AG04450 (cell line): ENCODE measurements at regions not wholly inside any gene's neighbourhood (a gene's known extent, or its start where the extent isn't known, plus 50 kb on each side); places are given as distances from the start of the nearest gene placed in this dataset.

ENCODE experiments used
- CTCF ChIA-PET: fragments of 300-600, 350-600 bp; formaldehyde crosslinking; extraction: SDS; loops from one replicate; lab custom pipeline; 2022; ENCODE audit warnings: antibody characterized with exemption, inconsistent platforms; lab: Charles Lee
- POLR2A ChIA-PET: fragments of 350-600 bp; formaldehyde crosslinking; extraction: SDS; loops from one replicate; lab custom pipeline; 2021; ENCODE audit warnings: antibody characterized with exemption, inconsistent platforms; lab: Yijun Ruan, JAX
- DNase-seq: peaks from one replicate; pipeline ENCODE4 v3.0.0-alpha.2; 2011; ENCODE audit warnings: low read depth, low spot score
- H3K27ac ChIP-seq: one replicate; pipeline ENCODE4 v1.5.1; 2012; ENCODE audit warnings: low read depth, low read length, control low read depth
- H3K27me3 ChIP-seq: one replicate; pipeline ENCODE4 v1.6.0; 2012; ENCODE audit warnings: low read length; ENCODE audit not compliant: control insufficient read depth, insufficient read depth
- H3K4me3 ChIP-seq: 2 replicates; pipeline ENCODE4 v1.5.1; 2011; ENCODE audit warnings: mild to moderate bottlenecking, low read depth, low read length, control low read depth
- H3K9me3 ChIP-seq: 2 replicates; pipeline ENCODE4 v1.5.1; 2012; ENCODE audit warnings: low read length; ENCODE audit not compliant: control insufficient read depth, insufficient read depth
- TF ChIP-seq, protein P1 (sequence below): IDR thresholded peaks from 2 replicates; pipeline ENCODE4 v1.5.1; 2011; ENCODE audit warnings: low read depth, low read length, control low read depth, inconsistent platforms

DNA sequence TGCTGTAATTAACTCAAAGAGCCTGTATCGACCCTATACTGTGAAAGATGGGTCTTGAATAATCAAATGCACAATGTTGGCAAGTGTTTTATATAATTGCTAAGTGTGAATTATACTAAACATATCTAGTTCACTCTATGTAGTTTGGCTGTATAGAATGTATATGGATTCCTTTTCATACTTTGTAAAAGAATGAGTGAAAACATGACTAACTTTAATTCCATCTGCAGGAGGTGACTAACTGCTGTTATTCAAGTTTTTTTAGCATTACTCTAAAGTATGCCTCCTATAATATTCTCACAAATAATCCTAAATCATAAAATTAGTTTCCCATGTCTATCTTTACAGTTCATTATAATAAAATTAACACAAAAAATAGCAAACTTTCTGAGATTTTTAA lies 394.0 kb upstream of the MON1B start:
- no peak for DNase-seq
- Histone ChIP-seq H3K9me3 (no peaks in the 10 kb centered on the region), H3K27ac (no peak overlapping the region), H3K4me3 (no peak overlapping the region), H3K27me3 (no peaks in the 10 kb centered on the region)
- TF ChIP-seq, protein P1, sequence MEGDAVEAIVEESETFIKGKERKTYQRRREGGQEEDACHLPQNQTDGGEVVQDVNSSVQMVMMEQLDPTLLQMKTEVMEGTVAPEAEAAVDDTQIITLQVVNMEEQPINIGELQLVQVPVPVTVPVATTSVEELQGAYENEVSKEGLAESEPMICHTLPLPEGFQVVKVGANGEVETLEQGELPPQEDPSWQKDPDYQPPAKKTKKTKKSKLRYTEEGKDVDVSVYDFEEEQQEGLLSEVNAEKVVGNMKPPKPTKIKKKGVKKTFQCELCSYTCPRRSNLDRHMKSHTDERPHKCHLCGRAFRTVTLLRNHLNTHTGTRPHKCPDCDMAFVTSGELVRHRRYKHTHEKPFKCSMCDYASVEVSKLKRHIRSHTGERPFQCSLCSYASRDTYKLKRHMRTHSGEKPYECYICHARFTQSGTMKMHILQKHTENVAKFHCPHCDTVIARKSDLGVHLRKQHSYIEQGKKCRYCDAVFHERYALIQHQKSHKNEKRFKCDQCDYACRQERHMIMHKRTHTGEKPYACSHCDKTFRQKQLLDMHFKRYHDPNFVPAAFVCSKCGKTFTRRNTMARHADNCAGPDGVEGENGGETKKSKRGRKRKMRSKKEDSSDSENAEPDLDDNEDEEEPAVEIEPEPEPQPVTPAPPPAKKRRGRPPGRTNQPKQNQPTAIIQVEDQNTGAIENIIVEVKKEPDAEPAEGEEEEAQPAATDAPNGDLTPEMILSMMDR, result no peak
- ChIA-PET CTCF (no interaction called here), POLR2A (interaction anchor here (0.7 kb wide), 1 partner anchor 234 kb away, joined by 4 read pairs; no protein-coding TSS in a partner anchor)

DNA sequence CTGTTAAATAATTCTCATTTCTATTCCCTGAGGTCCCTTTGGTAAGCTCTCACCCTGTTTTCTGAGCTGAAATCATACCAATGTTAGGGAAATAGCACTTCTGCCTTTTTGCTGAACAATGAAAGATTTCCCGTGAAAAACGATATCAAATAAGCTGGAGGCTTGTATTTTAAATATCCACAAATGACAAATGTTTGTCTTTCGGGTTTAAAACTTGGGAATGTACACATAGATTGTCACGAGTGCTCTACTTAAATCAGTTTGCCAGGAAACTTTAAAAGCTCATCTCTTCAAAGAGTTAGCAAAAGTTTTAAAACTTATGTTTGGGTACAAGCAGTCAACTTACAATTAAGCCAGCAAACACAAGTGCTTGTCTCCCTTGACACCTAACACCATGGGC lies 393.5 kb upstream of the MON1B start:
- POLR2A ChIA-PET, result no interaction called here
- DNase-seq, result no peak
- CTCF ChIA-PET, result no interaction called here
- no peaks in the 10 kb centered on the region for H3K9me3 ChIP-seq
- H3K4me3 ChIP-seq, result no peak overlapping the region
- TF ChIP-seq, protein P1, result no peak
- H3K27ac ChIP-seq, result no peak overlapping the region
- no peaks in the 10 kb centered on the region for H3K27me3 ChIP-seq

DNA sequence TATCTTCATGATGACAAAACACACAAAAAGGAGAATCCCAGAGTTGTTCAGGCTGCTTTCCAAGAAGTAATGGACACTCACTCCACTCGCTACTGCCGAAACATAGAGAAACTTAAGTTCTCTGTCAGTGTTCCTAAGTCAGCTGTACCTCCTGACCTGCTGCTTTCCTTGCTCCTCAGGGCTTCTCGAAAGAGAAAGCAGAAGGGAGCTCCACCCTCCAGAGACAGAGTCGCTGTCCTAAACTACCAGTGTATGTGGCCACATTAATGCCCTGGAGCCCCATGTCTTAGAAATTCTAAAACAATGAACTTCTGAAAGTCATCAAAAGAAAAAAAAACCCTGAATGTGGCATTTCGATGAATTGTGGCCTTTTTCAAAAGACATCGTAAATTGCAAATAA lies 390.8 kb upstream of the MON1B start:
- Histone ChIP-seq H3K4me3 (no peak overlapping the region), H3K27me3 (no peaks in the 10 kb centered on the region), H3K9me3 (no peaks in the 10 kb centered on the region), H3K27ac (no peak overlapping the region)
- no peak for DNase-seq
- POLR2A ChIA-PET, result no interaction called here
- CTCF ChIA-PET, result interaction anchor here (0.6 kb wide), 1 partner anchor 53 kb away, joined by 3 read pairs; no protein-coding TSS in a partner anchor
- TF ChIP-seq, protein P1, result no peak

DNA sequence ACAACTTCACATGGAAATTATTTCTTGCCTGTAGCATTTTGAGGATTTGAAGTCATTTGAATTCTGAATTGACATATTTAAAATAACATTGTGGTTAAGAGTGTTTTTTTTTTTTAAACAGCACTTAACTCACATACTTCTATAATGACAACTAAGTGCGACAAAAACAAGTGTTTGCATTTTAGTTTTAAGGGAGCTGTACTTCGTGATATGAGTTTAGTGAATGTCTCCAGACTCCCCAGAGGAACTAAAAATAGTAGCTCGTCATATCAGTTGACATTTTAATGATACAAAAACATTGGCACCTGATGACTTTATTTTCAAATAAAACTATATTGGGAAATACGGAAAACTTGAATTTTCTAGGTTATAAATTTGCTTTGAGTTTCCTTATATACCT lies 389.6 kb upstream of the MON1B start:
- CTCF ChIA-PET, result no interaction called here
- Histone ChIP-seq H3K4me3 (no peak overlapping the region), H3K9me3 (no peaks in the 10 kb centered on the region), H3K27ac (no peak overlapping the region), H3K27me3 (no peaks in the 10 kb centered on the region)
- POLR2A ChIA-PET, result no interaction called here
- no peak for DNase-seq
- TF ChIP-seq, protein P1, result no peak

DNA sequence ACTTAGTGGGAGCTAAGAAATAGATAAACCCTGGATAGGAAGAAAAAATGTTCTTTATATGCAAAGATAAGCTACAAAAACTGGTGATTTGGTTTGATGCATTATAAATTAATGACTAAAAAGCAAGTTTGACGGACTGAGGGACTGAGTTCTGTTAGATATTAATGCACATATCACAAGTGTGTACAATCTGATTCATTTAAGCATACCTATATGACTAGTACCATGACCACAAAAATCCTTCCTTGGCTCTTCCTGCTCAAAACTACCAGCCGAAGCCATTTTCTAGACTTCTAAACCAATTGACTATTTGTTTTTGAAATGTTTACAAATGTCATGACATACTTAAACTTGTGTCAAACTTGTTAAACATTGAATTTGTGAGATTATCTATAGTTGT lies 374.5 kb upstream of the MON1B start:
- Histone ChIP-seq H3K27ac (no peak overlapping the region), H3K4me3 (no peak overlapping the region), H3K9me3 (no peaks in the 10 kb centered on the region), H3K27me3 (no peaks in the 10 kb centered on the region)
- ChIA-PET CTCF (no interaction called here), POLR2A (no interaction called here)
- TF ChIP-seq, protein P1, result no peak
- no peak for DNase-seq
